ENCODE measurements at regions not wholly inside any gene's neighbourhood (a gene's known extent, or its start where the extent isn't known, plus 50 kb on each side); places are given as distances from the start of the nearest gene placed in this dataset.

DNA sequence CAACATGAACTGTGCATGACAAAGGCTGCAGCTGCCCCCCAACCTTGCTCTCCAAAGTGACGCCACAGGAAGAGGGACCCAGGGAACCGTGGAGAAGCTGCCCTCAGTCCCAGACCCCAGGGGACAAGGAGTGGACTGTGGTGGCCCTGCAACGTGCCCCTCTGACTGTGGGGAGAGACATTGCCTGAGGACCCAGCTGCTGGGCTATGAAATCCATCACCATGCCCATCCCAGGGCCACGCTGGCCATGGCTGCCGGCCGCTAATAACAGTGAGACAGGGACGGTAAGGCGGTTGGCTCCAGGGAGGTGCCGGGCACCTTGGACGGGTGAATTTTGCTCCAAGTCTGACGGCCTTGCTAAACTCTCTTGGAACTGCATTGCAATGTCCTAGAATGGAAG lies 211.3 kb upstream of the HDAC4 start:
- H3K9me3 ChIP-seq (replicated peaks; ENCODE audit: control insufficient read depth, insufficient read depth, low read length), result no peaks in the 10 kb centered on the region
- no TSS peak for BruUV-seq (replicated peaks)
- SMC1A ChIA-PET (ENCODE audit: uncharacterized antibody, unreplicated experiment), result no interaction called here
- no peak overlapping the region for H3K4me2 ChIP-seq (ENCODE audit: control insufficient read depth, insufficient read depth)
- DNase-seq (ENCODE audit: low read depth, low spot score) (no peak), FAIRE-seq (no peak), ATAC-seq (no peak)
- POLR2A ChIA-PET, result no interaction called here
- no peak overlapping the region for H2AFZ ChIP-seq (ENCODE audit: control insufficient read depth, low read depth, low read length)
- H3K27ac ChIP-seq (ENCODE audit: control insufficient read depth, insufficient read depth), result no peak overlapping the region
- no peak overlapping the region for H3K9ac ChIP-seq (ENCODE audit: control insufficient read depth, insufficient read depth, low read length)
- no peak overlapping the region for H3K4me3 ChIP-seq
- WGBS (ENCODE audit: insufficient coverage, insufficient replicate concordance, low lambda C conversion rate, missing lambda C conversion rate), result 19% methylated on average over 11 of the region's 11 CpGs
- CTCF ChIA-PET, result no interaction called here
- H4K20me1 ChIP-seq (ENCODE audit: control insufficient read depth, insufficient read depth), result no peaks in the 10 kb centered on the region
- H3K36me3 ChIP-seq (ENCODE audit: control insufficient read depth in 2 of 2, insufficient read depth in 2 of 2, low read length in 1 of 2), result no peaks in the 10 kb centered on the region
- in situ Hi-C loops (cut with MboI) (no loop called here), intact Hi-C loops (cut with micrococcal nuclease; ENCODE audit: unreplicated experiment) (no loop called here)
- RAD21 ChIA-PET (ENCODE audit: unreplicated experiment), result no interaction called here
- no peaks in the 10 kb centered on the region for H3K4me1 ChIP-seq (ENCODE audit: control insufficient read depth, insufficient read depth, low read length)
- TF ChIP-seq SKIL (IDR thresholded peaks at IDR 0.05; ENCODE audit: low read depth, poor library complexity, severe bottlenecking) (no peak), GABPA (IDR thresholded peaks at IDR 0.05; ENCODE audit: low read depth) (no peak), ZBED1 (IDR thresholded peaks at IDR 0.05; ENCODE audit: borderline replicate concordance) (no peak), NFYB (IDR thresholded peaks at IDR 0.05; ENCODE audit: insufficient read depth, low read depth, low read length) (no peak), NFIC (IDR thresholded peaks at IDR 0.05; ENCODE audit: low read depth, low read length) (no peak), HCFC1 (IDR thresholded peaks at IDR 0.05; ENCODE audit: low read length) (no peak), BACH1 (IDR thresholded peaks at IDR 0.05; ENCODE audit: borderline replicate concordance) (no peak), LARP7 (IDR thresholded peaks at IDR 0.05) (no peak), USF1 (IDR thresholded peaks at IDR 0.05; ENCODE audit: borderline replicate concordance, extremely low read length, insufficient read depth, low read depth, low read length) (no peak), IKZF2 (IDR thresholded peaks at IDR 0.05) (no peak), POLR2A (IDR thresholded peaks at IDR 0.05; ENCODE audit: low read depth, low read length) (no peak), KDM1A (IDR thresholded peaks at IDR 0.05; ENCODE audit: borderline replicate concordance) (no peak), ZNF207 (IDR thresholded peaks at IDR 0.05; ENCODE audit: borderline replicate concordance) (no peak), NKRF (conservative IDR thresholded peaks at IDR 0.05) (no peak), JUNB (IDR thresholded peaks at IDR 0.05) (no peak), ZNF24 (IDR thresholded peaks at IDR 0.05) (no peak), RUNX3 (IDR thresholded peaks at IDR 0.05; ENCODE audit: low read length) (no peak), NR2C1 (IDR thresholded peaks at IDR 0.05) (no peak), ZNF217 (IDR thresholded peaks at IDR 0.05) (no peak)
- TF ChIP-seq, protein P1, sequence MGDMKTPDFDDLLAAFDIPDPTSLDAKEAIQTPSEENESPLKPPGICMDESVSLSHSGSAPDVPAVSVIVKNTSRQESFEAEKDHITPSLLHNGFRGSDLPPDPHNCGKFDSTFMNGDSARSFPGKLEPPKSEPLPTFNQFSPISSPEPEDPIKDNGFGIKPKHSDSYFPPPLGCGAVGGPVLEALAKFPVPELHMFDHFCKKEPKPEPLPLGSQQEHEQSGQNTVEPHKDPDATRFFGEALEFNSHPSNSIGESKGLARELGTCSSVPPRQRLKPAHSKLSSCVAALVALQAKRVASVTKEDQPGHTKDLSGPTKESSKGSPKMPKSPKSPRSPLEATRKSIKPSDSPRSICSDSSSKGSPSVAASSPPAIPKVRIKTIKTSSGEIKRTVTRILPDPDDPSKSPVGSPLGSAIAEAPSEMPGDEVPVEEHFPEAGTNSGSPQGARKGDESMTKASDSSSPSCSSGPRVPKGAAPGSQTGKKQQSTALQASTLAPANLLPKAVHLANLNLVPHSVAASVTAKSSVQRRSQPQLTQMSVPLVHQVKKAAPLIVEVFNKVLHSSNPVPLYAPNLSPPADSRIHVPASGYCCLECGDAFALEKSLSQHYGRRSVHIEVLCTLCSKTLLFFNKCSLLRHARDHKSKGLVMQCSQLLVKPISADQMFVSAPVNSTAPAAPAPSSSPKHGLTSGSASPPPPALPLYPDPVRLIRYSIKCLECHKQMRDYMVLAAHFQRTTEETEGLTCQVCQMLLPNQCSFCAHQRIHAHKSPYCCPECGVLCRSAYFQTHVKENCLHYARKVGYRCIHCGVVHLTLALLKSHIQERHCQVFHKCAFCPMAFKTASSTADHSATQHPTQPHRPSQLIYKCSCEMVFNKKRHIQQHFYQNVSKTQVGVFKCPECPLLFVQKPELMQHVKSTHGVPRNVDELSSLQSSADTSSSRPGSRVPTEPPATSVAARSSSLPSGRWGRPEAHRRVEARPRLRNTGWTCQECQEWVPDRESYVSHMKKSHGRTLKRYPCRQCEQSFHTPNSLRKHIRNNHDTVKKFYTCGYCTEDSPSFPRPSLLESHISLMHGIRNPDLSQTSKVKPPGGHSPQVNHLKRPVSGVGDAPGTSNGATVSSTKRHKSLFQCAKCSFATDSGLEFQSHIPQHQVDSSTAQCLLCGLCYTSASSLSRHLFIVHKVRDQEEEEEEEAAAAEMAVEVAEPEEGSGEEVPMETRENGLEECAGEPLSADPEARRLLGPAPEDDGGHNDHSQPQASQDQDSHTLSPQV (IDR thresholded peaks at IDR 0.05), result no peak
- H3K27me3 ChIP-seq (replicated peaks in 1 of 2; ENCODE audit: control insufficient read depth in 2 of 2, insufficient read depth in 2 of 2, low read length in 1 of 2), result no peaks in the 10 kb centered on the region; a peak in 1 of 4 replicates
- H3K79me2 ChIP-seq (ENCODE audit: control insufficient read depth, insufficient read depth, low read length), result no peaks in the 10 kb centered on the region

All from GM12878 (cell line).